DMS 273 (cell line): ENCODE measurements at regions not wholly inside any gene's neighbourhood (a gene's known extent, or its start where the extent isn't known, plus 50 kb on each side); places are given as distances from the start of the nearest gene placed in this dataset.

Experiments used
- DNase-seq: peaks from one replicate; lab custom pipeline; 2025; ENCODE audit not compliant: unreplicated experiment; lab: John Stamatoyannopoulos, UW

DNA sequence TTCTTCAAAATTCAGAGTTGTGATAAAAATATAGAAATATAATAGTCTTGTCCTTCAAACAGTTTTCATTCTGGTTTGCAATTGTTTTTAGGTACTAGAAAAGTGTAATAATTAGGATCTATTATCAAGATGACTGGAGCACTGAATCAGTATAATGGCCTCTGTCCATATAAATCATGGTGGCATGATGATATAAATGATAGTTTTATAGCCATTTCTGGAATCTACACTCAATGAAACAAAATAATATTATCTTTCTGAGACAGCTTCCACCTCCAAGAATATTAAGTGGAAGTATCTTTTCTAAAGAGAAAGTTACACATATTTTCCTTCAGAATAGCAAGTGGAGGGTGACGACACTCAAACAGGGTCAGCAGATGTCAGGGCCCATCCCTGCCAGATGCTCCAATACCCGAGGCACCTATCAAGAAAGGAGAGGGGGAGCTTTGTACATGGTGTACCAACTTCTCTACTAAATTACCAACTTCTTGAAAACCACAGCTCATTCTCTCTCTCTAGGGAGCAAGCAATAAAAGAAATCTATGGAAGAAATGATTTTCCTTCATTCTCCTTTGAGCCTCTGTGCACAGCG, 882.7 kb upstream of the CHAC2 start:
- DNase-seq, result peak; percentile 64

DNA sequence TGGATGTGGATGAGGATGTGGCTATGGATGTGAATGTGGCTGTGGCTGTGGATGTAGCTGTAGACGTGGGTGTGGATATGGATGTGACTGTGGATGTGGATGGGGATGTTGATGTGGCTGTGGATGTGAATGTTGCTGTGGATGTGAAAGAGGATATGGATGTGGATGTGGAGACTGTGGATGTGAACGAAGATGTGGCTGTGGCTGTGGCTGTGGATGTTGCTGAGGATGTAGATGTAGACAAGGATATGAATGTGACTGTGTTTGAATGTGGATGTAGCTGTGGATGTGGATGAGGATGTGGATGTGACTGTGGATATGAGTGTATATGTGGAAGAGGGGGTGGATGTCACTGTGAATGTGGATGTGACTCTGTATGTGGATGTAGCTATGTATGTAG, 884.6 kb upstream of the CHAC2 start:
- DNase-seq, result no peak

DNA sequence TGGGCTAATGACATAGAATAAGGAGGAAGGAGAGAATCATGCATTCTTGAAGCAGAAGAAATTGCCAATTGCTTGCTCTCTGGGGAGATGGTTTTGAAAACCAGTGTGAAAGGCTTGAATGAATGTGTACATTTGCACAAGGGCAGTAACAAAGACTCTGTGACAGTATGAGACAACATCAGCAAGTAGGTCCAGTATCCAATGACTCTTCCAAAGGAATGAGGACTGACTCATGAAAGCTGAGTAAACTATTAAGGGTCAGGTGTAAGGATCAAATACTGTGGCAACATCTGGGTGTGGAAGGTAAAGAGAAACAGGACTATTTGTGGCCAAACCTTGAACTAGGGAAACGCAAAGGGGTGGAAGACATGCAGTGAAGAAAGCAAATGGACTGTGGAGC, 886.0 kb upstream of the CHAC2 start:
- no peak for DNase-seq

DNA sequence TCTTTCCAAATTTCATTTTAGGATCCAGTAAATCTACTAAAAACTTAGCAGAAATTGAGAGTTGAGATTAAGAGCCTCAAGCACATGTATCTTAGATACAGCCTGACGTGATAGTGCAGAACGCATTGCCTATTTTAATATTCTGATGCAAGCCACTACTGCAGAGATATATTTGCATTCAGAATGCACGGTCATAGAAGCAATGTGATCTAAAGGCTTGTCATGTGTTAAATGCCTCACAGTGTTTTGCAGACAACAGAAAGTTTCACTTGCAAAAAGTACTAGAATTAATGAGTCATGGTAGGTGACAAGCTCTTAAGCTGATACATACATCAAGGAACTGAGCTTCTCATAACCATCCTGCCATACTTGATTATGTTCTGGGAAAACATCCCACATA, 886.7 kb upstream of the CHAC2 start:
- DNase-seq, result no peak

DNA sequence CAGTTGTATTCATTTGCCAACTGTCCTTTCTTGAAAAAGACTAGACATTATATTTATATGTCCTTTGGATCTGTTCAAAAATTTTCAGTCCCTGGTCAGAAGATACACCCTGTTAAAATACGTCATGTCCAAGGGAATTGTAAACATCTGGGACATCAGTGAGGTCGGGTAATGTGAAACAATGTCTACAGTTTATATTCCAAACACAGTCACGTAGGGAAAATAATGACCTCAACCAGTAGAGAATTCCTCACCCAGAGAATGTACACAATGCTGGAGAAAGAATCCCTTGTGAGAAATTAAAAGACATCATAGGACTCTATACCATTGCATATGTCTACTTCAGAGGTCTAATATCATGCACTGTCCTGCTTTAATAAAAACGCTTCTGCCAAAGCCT, 888.0 kb upstream of the CHAC2 start:
- no peak for DNase-seq

DNA sequence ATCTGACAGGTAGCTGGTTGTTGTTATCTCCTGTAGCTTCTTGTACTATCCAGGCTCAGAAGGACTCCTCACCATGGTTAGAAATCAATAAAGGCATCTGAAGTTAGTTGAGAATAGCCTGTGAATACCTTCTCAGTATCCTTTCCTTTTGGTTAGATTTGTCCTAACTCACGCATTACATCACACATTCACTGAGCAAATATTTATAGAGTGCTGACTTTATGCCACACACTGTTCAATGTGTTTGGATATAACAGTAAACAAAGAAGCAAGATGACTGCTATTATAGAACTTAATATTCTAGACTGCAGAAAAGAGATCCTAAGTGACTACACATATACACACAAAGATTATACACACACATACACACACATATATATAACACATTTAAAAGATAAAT, 889.9 kb upstream of the CHAC2 start:
- no peak for DNase-seq

DNA sequence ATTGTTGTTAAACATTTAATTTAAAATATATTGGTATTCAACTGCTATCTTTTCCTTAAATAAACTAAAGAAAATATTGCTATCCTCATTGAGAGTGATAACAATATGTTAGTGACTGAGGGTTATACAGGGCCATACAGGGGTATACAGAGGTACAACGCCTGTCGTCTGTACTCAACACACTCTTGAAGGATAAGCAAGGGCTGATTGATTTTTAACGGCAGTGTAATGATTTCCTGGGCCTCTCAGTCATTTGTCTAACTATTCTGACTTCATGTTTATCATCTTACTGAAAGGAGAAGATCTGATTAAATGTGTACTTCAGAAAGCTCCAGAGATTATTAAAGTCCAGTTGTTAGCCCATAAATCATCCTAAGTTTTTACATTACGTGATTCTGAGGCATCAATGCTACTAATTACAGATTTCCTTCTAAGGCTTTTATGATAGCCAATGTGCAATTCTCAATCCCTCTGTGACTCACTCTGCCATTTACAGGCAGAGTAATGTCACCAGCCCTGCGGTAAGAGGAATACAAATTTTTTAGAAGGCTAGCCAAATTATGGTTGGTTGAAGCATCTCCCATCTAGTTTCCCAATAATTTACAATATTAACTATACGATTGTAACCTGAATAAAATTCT, 893.0 kb upstream of the CHAC2 start:
- DNase-seq, result no peak

DNA sequence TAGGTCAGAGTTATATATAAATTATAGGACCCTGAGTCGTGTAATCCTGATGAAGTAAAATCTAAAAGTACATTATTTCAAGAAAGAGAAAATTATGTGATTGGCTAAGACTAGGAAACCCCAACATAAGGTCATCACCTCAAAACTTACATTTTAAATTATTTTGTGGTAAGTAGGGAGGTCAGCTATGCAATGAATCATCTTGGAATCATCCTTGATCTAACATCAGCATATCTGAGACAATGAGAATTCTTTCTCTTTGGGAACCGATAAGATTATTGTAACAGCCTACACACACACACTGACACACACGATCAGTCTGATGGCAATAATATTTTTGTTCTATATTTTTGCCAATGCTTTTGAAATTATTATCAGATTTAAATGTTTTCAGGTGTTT, 904.8 kb upstream of the CHAC2 start:
- DNase-seq, result no peak

DNA sequence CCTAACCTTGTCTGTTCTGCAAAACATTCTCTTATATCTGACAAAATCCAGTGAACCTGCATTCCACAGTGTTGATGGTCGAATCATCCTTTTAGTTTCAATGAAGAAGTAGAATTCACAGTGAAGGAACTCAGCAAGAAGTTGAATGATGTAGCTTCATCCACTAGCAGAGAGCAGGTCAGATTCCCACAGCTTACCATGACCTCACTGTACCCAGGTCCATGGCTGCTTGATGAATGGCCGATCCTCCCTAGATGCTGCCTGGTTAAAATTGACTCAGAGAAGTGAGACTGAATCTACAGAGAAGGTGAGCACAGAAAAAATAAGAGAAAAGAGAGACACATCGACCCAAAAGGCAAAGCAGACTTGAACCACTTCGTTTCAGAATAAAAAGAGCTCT, 906.0 kb upstream of the CHAC2 start:
- no peak for DNase-seq

DNA sequence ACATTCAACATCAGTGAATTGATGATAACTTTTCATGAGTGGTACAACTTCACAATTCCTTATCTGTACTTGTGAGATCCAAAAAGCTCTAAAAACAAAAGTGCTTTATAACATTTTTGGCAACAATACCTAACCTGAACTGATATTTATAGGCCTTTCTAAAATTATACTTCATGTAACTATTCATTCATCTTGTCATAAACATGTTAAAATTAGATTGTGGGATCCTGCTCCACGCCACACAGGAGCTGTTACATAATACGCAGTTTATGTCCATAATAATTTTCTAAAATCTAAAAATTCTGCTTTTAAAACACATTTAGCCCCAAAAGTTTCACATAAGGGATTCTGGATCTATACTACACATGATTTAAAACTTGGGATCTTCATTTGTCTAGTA, 908.5 kb upstream of the CHAC2 start:
- no peak for DNase-seq

DNA sequence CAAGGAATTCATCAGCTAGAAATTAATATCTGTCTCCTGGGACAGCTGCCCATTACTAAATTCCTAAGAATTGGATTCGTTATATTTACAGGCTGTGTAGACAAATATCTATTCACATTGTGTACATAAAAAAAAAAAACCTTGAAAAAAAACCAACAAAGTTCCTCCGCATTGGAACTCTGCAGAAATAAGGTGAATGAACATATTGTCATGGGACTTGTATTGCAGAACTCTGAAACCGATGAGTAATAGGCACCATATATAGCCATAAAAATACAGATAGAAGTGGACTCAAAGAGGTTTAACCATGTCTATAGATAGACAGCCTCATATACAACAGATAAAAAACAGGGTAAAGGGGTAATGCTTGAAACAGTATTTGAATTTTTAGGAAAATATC, 909.9 kb upstream of the CHAC2 start:
- no peak for DNase-seq

DNA sequence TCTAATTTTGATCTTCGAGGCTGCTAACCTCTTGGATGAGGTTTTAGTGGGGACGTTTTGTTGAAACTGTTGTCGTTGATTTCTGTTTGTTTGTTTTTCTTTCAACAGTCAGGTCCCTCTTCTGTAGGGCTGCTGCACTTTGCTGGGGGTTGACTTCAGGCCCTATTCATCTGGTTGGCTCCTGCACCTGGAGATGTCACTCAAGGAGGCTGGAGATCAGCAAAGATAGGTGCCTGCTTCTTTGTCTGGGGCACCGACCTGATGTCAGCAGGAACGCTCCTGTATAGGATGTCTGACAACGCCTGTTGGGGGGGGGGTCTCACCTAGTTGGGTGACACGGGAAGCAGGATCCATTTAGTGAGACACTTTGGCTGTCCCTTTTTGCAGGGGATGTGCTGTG, 915.6 kb upstream of the CHAC2 start:
- DNase-seq, result no peak

DNA sequence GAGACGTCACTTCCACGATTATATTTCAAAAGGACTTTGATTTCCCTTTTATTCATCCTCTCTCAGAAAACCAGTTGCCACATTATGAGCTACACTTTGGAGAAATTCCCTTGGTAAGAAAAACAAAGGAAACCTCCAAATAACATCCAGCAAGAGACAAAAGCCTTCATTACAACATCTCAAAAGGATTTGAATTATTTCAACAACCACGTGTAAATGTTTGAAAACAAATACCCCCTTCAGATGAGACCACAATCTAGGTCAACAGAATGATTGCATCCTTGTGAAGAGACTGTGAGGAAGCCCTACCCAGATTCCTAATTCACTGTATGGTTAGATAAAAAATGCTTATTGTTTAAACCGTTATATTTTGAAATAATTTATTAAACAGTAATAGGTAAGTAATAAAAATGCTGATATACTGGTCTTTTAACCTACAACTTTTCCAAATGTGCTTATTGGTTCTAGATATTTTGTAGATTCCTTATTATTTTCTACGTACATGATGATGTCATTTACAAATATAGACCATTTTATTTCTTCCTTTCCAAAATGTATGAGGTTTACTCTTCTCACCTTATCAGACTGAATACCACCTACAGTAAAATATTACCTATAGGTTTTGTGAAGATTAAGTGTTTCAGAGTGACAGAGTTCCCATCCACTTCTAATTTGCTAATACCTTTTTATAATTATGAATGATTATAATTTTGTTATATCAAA, 922.7 kb upstream of the CHAC2 start:
- no peak for DNase-seq

DNA sequence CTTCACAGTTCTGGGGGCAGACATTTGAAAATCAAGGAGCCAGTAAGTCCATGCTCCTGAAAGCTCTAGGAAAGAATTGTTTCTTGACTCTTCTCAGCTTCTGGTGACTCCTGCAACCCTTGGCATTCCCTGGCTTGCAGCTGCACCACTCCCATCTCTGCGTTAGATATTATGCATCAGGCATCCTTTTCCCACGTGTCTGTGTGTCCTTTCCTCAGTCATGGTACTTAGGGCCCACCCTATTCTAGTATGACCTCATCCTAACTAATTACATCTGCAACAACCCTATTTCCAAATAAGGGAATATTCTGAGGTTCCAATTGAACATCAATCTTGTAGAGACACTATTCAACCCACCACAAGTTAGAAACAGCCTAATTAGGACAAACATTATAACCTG, 931.7 kb upstream of the CHAC2 start:
- DNase-seq, result no peak

DNA sequence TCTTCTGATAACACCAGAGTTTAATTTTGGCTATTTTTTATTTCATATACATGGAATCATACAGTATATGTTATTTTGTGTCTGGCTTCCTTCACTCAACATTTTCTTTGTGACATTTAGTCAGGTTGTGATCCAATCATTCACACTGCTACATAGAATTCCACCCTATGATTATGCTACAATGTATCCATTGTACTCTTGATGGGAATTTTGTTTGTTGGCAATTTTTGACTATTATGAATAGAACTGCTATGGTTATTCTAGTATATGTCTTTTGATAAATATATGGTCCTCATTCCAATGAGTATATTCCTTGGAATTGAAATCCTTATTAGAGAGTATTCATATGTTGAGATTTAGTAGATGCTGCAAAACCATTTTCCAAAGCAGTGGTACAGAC, 936.4 kb upstream of the CHAC2 start:
- DNase-seq, result no peak

DNA sequence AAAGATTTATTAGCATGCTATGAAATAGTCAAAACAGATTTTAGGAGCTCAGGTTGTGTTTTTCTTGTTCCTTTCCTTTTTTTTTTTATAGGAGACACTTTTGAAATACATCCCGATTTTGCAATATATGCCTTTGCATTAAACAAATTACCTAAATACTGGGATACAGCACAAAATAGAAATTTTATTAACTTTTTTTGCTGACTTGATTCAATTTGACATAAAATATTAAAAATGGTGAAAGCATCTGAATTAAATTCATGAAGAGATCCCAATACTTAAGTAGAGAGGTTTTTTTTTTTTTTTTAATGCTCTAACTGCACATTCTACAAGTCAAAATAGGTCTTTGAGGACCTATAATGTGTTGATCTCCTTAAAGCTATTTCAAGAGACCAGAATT, 939.5 kb upstream of the CHAC2 start:
- no peak for DNase-seq

DNA sequence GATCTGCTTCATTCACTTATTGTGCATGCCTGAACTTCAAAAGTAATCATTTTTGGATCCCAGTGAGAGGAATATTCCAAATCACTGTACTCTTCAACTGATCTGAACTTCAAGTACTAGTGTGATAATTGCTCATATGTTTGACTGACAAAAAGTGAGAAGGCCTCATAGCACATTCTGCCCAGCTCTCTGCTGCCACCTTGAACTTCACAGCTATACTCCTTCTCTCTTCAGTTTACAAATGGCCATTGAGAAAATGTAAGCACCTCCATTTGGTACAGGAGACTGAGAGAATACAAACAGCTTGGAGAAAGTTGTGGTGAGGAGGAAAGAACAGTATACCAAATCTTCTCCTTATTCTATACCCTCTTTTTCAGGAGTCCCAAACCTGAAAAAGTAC, 946.0 kb upstream of the CHAC2 start:
- peak; percentile 25 for DNase-seq

DNA sequence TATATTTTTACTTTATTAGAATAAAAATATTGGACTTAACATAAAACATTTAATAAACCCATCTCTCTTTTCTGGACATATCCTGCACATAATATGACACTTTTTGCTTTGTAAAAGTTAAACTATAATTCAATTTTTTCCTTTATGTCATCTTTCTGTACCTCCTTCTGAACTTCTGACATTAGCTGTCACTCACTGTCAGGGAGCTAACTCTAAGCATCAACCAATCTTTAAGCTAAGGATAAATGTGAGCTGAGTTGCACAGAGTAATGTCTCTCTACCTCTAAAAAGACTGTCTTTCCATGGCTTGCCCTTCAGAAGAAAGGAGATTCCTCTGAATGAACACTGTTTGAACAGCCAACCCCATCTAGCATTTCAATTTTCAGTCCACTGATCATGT, 948.6 kb upstream of the CHAC2 start:
- no peak for DNase-seq

DNA sequence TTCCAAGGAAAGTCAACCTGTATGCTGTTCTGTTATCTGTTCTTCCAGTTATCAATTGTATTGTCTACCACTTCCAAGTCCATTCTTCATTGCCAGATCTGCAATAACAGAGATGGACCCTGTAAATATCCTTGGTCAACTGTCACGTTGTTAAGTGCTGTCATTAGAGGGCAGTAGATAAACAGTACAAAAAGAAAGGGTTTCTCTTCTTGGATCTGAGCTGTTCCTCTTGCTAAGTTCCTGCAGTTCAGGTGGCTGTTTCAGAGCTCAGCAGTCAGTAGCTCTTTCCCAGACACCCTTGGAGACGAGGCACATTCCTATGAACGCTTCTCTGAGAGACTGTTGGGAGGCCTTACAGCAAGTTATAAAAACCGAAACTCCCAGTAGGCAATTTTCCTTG, 957.1 kb upstream of the CHAC2 start:
- peak; percentile 30 for DNase-seq

DNA sequence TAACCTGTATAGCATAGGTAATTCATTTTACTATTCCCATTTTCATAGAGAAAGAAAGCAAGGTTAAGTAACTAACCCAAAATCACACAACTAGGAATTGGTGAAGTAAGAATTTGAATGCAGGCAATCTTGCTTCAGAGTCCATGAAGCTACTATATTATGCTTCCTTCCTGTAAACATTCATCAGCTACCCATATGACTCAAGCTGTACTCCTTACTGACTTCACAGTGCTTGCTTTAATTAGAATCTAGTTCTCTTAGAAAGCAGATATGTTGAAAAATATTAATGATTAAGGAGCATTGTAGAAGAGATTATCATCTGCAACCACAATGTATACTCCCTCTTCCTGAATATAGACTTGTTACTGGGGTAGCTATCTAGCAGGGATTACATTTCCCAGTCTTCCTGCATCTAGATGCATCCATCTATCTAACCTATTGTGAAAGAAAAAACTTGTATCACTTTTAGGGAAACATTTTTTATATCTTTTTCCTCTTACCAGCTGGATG, 961.6 kb upstream of the CHAC2 start:
- no peak for DNase-seq

DNA sequence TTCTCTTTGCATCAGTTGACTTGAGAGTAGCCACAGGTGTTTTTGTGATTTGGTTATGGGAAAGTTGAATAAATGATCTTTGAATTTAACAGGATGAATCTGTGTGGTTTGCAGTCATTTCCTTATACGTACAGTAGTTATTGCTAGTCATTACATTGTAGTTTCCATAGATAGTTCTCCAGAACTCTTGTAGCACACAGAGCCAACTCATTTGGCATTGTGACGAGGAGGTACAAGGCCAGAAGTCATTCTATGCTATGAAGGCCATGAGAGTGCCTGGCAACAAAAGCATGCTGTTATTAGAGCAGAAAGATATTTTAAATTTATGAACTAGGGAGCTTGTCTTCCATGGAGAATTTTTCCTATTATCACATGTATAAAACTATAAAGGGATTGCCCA, 973.0 kb upstream of the CHAC2 start:
- DNase-seq, result no peak

DNA sequence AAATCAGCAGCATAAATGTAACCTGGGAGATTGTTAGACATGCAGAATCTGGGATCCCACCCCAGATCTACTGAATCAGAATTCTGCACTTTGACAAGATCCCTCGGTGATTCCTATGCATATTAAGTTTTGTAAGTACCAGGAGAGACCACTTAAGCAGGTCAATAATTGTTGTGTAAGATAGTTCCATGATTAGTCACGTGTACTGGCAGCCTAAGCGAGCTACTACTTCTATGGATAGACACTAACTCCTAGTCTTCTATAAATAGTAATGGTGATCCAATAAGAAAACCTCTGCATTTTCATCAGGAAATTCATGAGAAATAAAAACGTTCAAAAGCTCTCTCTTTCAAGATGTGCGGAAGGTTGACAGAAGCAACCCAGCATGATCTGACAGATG, 988.2 kb upstream of the CHAC2 start:
- no peak for DNase-seq

DNA sequence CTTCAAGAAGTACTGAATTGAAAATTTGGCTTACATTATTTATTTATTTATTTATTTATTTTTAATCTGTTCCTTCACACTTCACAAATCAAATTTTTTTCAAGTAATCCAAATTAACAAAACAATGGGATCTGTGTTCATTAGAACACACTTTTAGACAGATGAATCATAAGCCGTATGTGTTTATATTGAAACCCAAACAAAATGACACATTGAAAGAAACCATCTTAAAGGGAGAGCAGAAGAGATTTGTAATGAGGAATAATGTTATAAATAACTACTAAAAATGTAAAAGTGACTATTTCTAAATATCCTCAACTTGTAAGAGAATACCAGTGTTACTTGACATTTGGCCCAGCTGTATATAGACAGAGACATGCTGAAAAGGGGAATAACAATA, 991.0 kb upstream of the CHAC2 start:
- DNase-seq, result no peak
